GM12872 (cell line): ENCODE measurements at regions not wholly inside any gene's neighbourhood (a gene's known extent, or its start where the extent isn't known, plus 50 kb on each side); places are given as distances from the start of the nearest gene placed in this dataset.

Experiments used
- CTCF ChIP-seq: IDR thresholded peaks from 3 replicates; pipeline ENCODE4 v1.5.1; 2011; ENCODE audit warnings: low read depth, mild to moderate bottlenecking, low read length, moderate library complexity; ENCODE audit not compliant: insufficient read depth

DNA sequence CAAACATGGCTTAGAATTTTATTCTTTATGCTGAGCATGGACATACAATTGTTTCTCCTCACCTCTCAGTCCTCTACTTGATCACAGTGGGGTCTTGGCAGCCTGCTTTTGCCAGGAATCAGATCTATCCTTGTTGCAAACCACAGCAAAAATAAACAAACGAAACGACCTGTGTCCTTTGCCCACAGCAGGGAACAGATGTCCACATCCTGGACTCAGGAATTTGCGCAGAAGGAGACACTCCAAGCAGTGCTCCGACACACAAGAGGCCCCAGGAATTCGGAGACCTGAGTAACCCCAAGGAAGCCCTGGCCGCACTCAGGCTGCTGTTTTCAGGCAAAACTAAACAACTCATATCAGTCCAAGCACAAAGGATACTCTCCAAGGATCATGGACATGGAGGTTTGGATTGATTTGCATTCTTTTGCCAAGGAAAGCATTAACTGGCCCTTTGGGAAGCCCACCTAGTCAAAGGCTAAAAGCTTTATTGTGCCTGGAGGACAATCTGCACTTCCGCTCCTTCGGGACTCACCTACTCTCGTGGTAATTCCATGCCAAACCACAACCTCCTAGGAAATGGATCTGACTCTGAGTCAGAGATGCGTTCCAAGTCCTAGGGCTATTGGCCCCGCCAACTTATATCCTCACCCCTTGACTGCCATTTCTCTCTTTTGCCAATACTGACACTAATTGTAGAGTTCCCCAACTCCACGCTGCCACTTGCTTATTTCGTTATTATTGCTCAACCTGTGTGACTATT lies 271.1 kb upstream of the CDH11 start:
- no peak for TF ChIP-seq CTCF

GRCh38 chr16:65388592-65388991 lies 266.7 kb upstream of the CDH11 start:
- no peak for TF ChIP-seq CTCF

GRCh38 chr16:65386672-65387071 lies 264.8 kb upstream of the CDH11 start:
- no peak for TF ChIP-seq CTCF

- no peak for TF ChIP-seq CTCF
Measured at GRCh38 chr16:65384441-65384840, 262.6 kb upstream of the CDH11 start.

GRCh38 chr16:65377195-65377594 lies 255.3 kb upstream of the CDH11 start:
- TF ChIP-seq CTCF: no peak

DNA sequence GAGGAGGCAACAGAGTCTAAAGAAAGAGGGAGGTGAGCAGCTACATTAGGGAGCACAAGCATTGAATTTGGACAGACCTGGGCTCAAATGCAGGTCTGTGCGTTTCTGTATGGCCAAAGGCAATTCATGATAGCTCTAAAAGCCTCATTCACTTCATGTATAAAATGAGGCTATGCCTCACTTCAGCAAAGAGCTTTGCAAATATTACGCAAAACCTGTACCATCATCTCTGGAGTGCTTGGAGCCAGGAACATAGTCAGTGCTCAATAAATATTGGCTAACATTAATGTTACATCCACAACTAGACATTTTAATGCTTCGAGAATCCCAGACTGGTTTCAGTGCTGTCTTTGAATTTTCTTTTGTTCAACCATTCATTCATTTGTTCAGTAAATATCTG lies 254.7 kb upstream of the CDH11 start:
- no peak for TF ChIP-seq CTCF

GRCh38 chr16:65375651-65376050 lies 253.8 kb upstream of the CDH11 start:
- TF ChIP-seq CTCF: no peak
